Kidney (tissue), 13 donors: ENCODE measurements at regions not wholly inside any gene's neighbourhood (a gene's known extent, or its start where the extent isn't known, plus 50 kb on each side); places are given as distances from the start of the nearest gene placed in this dataset.

ENCODE experiments used
- DNase-seq, 5 donors: peaks; one replicate each; pipeline ENCODE4 v3.0.0-alpha.2; 2013 to 2020
- FAIRE-seq: peaks from 2 replicates; lab custom pipeline; 2012; peaks lifted over from hg19 to GRCh38; lab: Jason Lieb, UNC
- H3K27ac ChIP-seq, 2 donors: one replicate each; pipeline ENCODE4 v1.7.0; 2013; ENCODE audit warnings: low read depth in 2 of 2, low read length in 2 of 2, inconsistent platforms in 1 of 2
- H3K27me3 ChIP-seq: one replicate; pipeline ENCODE4 v1.7.1; 2013; ENCODE audit warnings: low read length, inconsistent platforms; ENCODE audit not compliant: control insufficient read depth, insufficient read depth
- H3K36me3 ChIP-seq, 3 donors: one replicate each; pipeline versions ENCODE4 v1.7.0 to v1.7.1; 2013; ENCODE audit warnings: low read length in 3 of 3, control low read depth in 1 of 3, inconsistent platforms in 1 of 3; ENCODE audit not compliant: insufficient read depth in 3 of 3, control insufficient read depth in 2 of 3
- H3K4me1 ChIP-seq, 3 donors: one replicate each; pipeline versions ENCODE4 v1.7.0 to v1.7.1; 2013; ENCODE audit warnings: low read length in 3 of 3, inconsistent platforms in 1 of 3, low read depth in 1 of 3; ENCODE audit not compliant: control insufficient read depth in 2 of 3, insufficient read depth in 2 of 3
- H3K4me3 ChIP-seq, 3 donors: one replicate each; pipeline versions ENCODE4 v1.7.0 to v1.8.1; 2013; ENCODE audit warnings: low read length in 3 of 3, control low read depth in 1 of 3, inconsistent platforms in 1 of 3
- H3K9ac ChIP-seq, 3 donors: one replicate each; pipeline versions ENCODE4 v1.7.0 to v1.7.1; 2013; ENCODE audit warnings: low read length in 3 of 3, control low read depth in 1 of 3, inconsistent platforms in 1 of 3
- H3K9me3 ChIP-seq, 3 donors: one replicate each; pipeline versions ENCODE4 v1.7.0 to v1.7.1; 2013; ENCODE audit warnings: low read length in 3 of 3, control low read depth in 1 of 3, inconsistent platforms in 1 of 3; ENCODE audit not compliant: control insufficient read depth in 2 of 3, insufficient read depth in 1 of 3
- CTCF ChIP-seq: IDR thresholded peaks from 3 replicates; pipeline ENCODE4 v1.5.1; 2012; ENCODE audit warnings: mild to moderate bottlenecking, moderate library complexity, borderline replicate concordance; ENCODE audit not compliant: insufficient read depth; ENCODE audit errors: extremely low read depth
- intact Hi-C: fragments of 100-400 bp; cut with DNase I; formaldehyde crosslinking; loops from one replicate; pipeline ENCODE4 v1.11.1; 2022
- donor health status: control.
- donor health status: control.
- donor health status: control.
- donor health status: control.
- donor health status: control.
- donor health status: DM: yes; HTN: yes; CAD: no.
- donor health status: Normal renal cell carcinoma (clear cell type).

GRCh38 chr2:58826795-58827194, 585.7 kb upstream of the FANCL start:
- Histone ChIP-seq H3K9ac (no peak overlapping the region), H3K4me1 (no peaks in the 10 kb centered on the region), H3K27ac (no peak overlapping the region), H3K27me3 (no peaks in the 10 kb centered on the region), H3K9me3 (peaks cover 0 to 14% (median 4%) of the 10 kb centered on the region in 3 donors), H3K4me3 (no peak overlapping the region), H3K36me3 (no peaks in the 10 kb centered on the region)
- no peak for TF ChIP-seq CTCF
- no peak for DNase-seq
- FAIRE-seq = no peak
- intact Hi-C loops = no loop called here

- intact Hi-C loops = no loop called here
- DNase-seq = no peak
- no peak for FAIRE-seq
- no peaks in the 10 kb centered on the region for H3K36me3 ChIP-seq
- H3K9ac ChIP-seq = no peak overlapping the region
- H3K4me1 ChIP-seq = no peaks in the 10 kb centered on the region
- H3K4me3 ChIP-seq = no peak overlapping the region
- H3K27me3 ChIP-seq = no peaks in the 10 kb centered on the region
- TF ChIP-seq CTCF = no peak
- H3K27ac ChIP-seq = no peak overlapping the region
- no peaks in the 10 kb centered on the region for H3K9me3 ChIP-seq
Observed at GRCh38 chr2:58812771-58813344, 571.7 kb upstream of the FANCL start.

- Histone ChIP-seq H3K27me3 (no peaks in the 10 kb centered on the region), H3K27ac (no peak overlapping the region), H3K36me3 (no peaks in the 10 kb centered on the region), H3K9ac (no peak overlapping the region), H3K4me3 (no peak overlapping the region), H3K9me3 (no peaks in the 10 kb centered on the region), H3K4me1 (no peaks in the 10 kb centered on the region)
- no peak for TF ChIP-seq CTCF
- FAIRE-seq (no peak), DNase-seq (no peak)
- intact Hi-C loops = no loop called here
Observed at GRCh38 chr2:58805126-58805525, 564.0 kb upstream of the FANCL start.

- Histone ChIP-seq H3K9ac (no peak overlapping the region), H3K4me3 (no peak overlapping the region), H3K9me3 (no peaks in the 10 kb centered on the region), H3K36me3 (no peaks in the 10 kb centered on the region), H3K27me3 (no peaks in the 10 kb centered on the region), H3K27ac (no peak overlapping the region), H3K4me1 (no peaks in the 10 kb centered on the region)
- FAIRE-seq (no peak), DNase-seq (no peak)
- no peak for TF ChIP-seq CTCF
- intact Hi-C loops = no loop called here
Observed at GRCh38 chr2:58803192-58803591, 562.1 kb upstream of the FANCL start.
